Fibroblast of lung (primary cell): ENCODE measurements at regions not wholly inside any gene's neighbourhood (a gene's known extent, or its start where the extent isn't known, plus 50 kb on each side); places are given as distances from the start of the nearest gene placed in this dataset.

Experiments
- DNase-seq, 2 donors: peaks; one replicate each; pipeline versions ENCODE4 v3.0.0 to v3.0.0-alpha.2; 2010; ENCODE audit warnings: low read depth in 2 of 2
- H2AFZ ChIP-seq: 2 replicates; pipeline ENCODE4 v1.5.1; 2012; ENCODE audit warnings: low read length, control low read depth, inconsistent platforms
- H3K27ac ChIP-seq: 2 replicates; pipeline ENCODE4 v1.5.1; 2011; ENCODE audit warnings: low read length, control low read depth; ENCODE audit not compliant: insufficient read depth
- H3K27me3 ChIP-seq: 2 replicates; pipeline ENCODE4 v1.5.1; 2011; ENCODE audit warnings: mild to moderate bottlenecking, low read length; ENCODE audit not compliant: control insufficient read depth, insufficient read depth
- H3K36me3 ChIP-seq: 2 replicates; pipeline ENCODE4 v1.5.1; 2011; ENCODE audit warnings: low read length; ENCODE audit not compliant: control insufficient read depth, insufficient read depth
- H3K4me1 ChIP-seq: 2 replicates; pipeline ENCODE4 v1.5.1; 2011; ENCODE audit warnings: low read length; ENCODE audit not compliant: control insufficient read depth, insufficient read depth; ENCODE audit errors: extremely low read depth
- H3K4me2 ChIP-seq: 2 replicates; pipeline ENCODE4 v1.5.1; 2011; ENCODE audit warnings: low read length, control low read depth; ENCODE audit not compliant: insufficient read depth; ENCODE audit errors: extremely low read depth
- H3K4me3 ChIP-seq, 4 experiments: fragments of 200-600 bp in 1 of 4; sonication (generic) in 1 of 4; replicated peaks in 1 of 4; 2 replicates each; pipeline ENCODE4 v1.5.1; 2011 to 2016; ENCODE audit warnings: low read length in 4 of 4, low read depth in 3 of 4, mild to moderate bottlenecking in 3 of 4, control low read depth in 2 of 4, inconsistent platforms in 1 of 4, mixed read lengths in 1 of 4; ENCODE audit not compliant: insufficient read depth in 1 of 4; ENCODE audit errors: control extremely low read depth in 1 of 4
- H3K79me2 ChIP-seq: 2 replicates; pipeline ENCODE4 v1.5.1; 2012; ENCODE audit warnings: mild to moderate bottlenecking, low read length, inconsistent platforms; ENCODE audit not compliant: control insufficient read depth, insufficient read depth
- H3K9ac ChIP-seq: 2 replicates; pipeline ENCODE4 v1.5.1; 2011; ENCODE audit warnings: mild to moderate bottlenecking, low read length, control low read depth; ENCODE audit not compliant: insufficient read depth
- H3K9me3 ChIP-seq: 2 replicates; pipeline ENCODE4 v1.5.1; 2012; ENCODE audit warnings: low read depth, low read length; ENCODE audit not compliant: control insufficient read depth, insufficient read depth
- H4K20me1 ChIP-seq: 2 replicates; pipeline ENCODE4 v1.5.1; 2011; ENCODE audit warnings: low read length; ENCODE audit not compliant: control insufficient read depth, insufficient read depth; ENCODE audit errors: extremely low read depth
- EZH2 ChIP-seq: IDR thresholded peaks from 2 replicates; pipeline ENCODE4 v1.5.1; 2012; ENCODE audit warnings: low read length, control low read depth, mild to moderate bottlenecking; ENCODE audit errors: missing control alignments
- TF ChIP-seq, protein P1 (sequence below), 2 donors: IDR thresholded peaks in 1 of 2; conservative IDR thresholded peaks in 1 of 2; 1 replicate in 1 of 2; 2 replicates in 1 of 2; pipeline ENCODE4 v1.5.1; 2011 to 2012; ENCODE audit warnings: low read length in 2 of 2, control low read depth in 1 of 2, inconsistent platforms in 1 of 2, low read depth in 1 of 2, mild to moderate bottlenecking in 1 of 2

GRCh38 chr14:22231018-22231417 lies 358.0 kb downstream of the DAD1 start:
- Histone ChIP-seq H2AFZ (no peak overlapping the region), H4K20me1 (no peaks in the 10 kb centered on the region), H3K4me3 (no peak overlapping the region), H3K27me3 (no peaks in the 10 kb centered on the region), H3K4me1 (no peaks in the 10 kb centered on the region), H3K9ac (no peak overlapping the region), H3K79me2 (no peaks in the 10 kb centered on the region), H3K9me3 (no peaks in the 10 kb centered on the region), H3K27ac (no peak overlapping the region), H3K36me3 (no peaks in the 10 kb centered on the region), H3K4me2 (no peak overlapping the region)
- DNase-seq: no peak
- TF ChIP-seq, protein P1, sequence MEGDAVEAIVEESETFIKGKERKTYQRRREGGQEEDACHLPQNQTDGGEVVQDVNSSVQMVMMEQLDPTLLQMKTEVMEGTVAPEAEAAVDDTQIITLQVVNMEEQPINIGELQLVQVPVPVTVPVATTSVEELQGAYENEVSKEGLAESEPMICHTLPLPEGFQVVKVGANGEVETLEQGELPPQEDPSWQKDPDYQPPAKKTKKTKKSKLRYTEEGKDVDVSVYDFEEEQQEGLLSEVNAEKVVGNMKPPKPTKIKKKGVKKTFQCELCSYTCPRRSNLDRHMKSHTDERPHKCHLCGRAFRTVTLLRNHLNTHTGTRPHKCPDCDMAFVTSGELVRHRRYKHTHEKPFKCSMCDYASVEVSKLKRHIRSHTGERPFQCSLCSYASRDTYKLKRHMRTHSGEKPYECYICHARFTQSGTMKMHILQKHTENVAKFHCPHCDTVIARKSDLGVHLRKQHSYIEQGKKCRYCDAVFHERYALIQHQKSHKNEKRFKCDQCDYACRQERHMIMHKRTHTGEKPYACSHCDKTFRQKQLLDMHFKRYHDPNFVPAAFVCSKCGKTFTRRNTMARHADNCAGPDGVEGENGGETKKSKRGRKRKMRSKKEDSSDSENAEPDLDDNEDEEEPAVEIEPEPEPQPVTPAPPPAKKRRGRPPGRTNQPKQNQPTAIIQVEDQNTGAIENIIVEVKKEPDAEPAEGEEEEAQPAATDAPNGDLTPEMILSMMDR (conservative IDR thresholded peaks at IDR 0.05 in 1 of 2, IDR thresholded peaks at IDR 0.05 in 1 of 2; ENCODE audit: low read depth in 1 of 2, low read length in 2 of 2): no peak
- TF ChIP-seq EZH2: no peak

DNA sequence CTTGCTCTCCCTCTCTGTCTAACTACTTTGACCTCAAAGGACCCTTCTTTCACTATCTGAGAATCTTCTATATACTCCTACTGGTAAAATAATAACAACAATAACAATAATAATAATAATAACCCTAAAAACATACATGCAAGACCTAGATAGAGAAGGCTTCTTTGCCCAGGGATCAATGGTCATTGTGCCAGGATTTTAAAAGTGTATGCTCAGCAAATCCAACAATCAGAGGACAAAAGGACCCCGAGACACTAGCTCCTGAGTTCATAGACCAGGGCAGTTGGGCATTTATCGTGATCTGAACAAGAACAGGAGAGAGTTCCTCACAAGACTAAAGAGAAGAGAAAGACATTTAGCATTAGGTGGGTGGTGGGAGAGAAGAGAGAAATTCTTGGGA lies 358.5 kb downstream of the DAD1 start:
- no peaks in the 10 kb centered on the region for H3K79me2 ChIP-seq
- TF ChIP-seq EZH2: no peak
- TF ChIP-seq, protein P1 (conservative IDR thresholded peaks at IDR 0.05 in 1 of 2, IDR thresholded peaks at IDR 0.05 in 1 of 2; ENCODE audit: low read depth in 1 of 2, low read length in 2 of 2): no peak
- H3K4me3 ChIP-seq: no peak overlapping the region
- H4K20me1 ChIP-seq: no peaks in the 10 kb centered on the region
- H3K36me3 ChIP-seq: no peaks in the 10 kb centered on the region
- no peak overlapping the region for H3K27ac ChIP-seq
- no peak for DNase-seq
- no peaks in the 10 kb centered on the region for H3K4me1 ChIP-seq
- no peaks in the 10 kb centered on the region for H3K9me3 ChIP-seq
- H2AFZ ChIP-seq: no peak overlapping the region
- no peak overlapping the region for H3K4me2 ChIP-seq
- no peaks in the 10 kb centered on the region for H3K27me3 ChIP-seq
- H3K9ac ChIP-seq: no peak overlapping the region

DNA sequence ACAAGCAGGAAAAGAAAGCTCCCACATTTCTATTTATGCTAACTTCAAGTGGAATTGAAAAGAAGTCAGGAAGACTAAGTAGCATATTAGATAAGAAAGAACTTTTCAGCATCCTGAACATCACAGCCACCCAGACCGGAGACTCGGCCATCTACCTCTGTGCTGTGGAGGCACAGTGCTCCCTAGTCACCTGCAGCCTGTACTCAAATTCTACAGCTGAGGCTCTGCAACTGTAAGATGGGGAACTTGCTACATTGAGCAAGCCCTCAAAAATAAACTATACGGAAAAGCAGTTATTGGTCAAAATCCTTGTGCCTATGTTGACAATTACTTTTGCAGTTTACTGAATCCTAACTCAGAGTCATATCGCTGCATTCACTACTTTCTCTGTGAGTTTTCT lies 361.9 kb downstream of the DAD1 start:
- Histone ChIP-seq H3K4me2 (no peak overlapping the region), H3K4me1 (no peaks in the 10 kb centered on the region), H3K9me3 (no peaks in the 10 kb centered on the region), H3K36me3 (no peaks in the 10 kb centered on the region), H3K27me3 (peaks cover 3% of the 10 kb centered on the region), H3K9ac (no peak overlapping the region), H3K79me2 (no peaks in the 10 kb centered on the region), H2AFZ (no peak overlapping the region), H3K4me3 (no peak overlapping the region), H3K27ac (no peak overlapping the region), H4K20me1 (no peaks in the 10 kb centered on the region)
- DNase-seq: no peak
- TF ChIP-seq, protein P1 (conservative IDR thresholded peaks at IDR 0.05 in 1 of 2, IDR thresholded peaks at IDR 0.05 in 1 of 2; ENCODE audit: low read depth in 1 of 2, low read length in 2 of 2): no peak
- TF ChIP-seq EZH2: no peak
